ENCODE measurements at regions not wholly inside any gene's neighbourhood (a gene's known extent, or its start where the extent isn't known, plus 50 kb on each side); places are given as distances from the start of the nearest gene placed in this dataset.

DNA sequence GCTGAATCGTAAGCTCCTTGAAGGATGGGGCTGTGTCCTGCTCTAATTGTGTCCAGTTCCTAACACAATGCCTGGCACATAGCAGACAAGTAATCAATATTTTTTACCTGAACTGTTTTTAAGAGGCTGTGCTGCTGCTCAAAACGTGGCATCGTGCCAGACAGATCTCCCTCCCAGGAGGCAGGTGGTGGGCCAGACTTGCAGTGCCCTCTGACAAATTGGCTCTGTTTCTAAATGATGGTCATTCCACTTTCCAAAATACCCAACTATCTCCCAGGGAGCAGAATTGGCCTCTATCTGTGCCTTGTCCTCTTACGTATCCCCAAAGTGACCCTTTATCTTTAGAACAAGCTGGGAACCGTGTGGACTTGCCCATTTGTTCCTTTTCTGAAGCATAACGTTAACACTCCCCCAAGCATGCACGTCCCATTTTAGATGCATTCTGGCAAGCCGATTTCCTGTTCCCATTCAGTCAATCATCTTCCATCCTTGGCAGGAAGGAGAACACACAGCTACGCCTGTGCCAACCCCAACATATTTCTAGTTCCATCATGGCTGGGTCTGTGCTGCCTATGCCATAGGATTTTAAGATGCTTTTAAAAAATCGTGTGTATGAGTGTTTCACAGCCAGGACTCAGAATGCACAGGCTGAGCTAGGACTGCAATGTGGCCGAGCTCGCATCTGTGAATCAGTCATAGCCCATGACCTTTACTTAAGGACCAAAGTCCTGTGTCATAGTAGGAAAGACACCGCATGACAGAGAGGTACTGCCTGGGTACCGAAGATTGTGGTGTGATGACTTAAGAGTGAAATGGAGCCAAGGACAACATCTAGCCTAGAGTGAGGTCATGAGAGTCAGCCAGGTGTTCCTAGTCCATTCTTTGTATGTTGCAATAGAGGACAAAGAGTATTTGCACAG lies 408.6 kb downstream of the PRDM2 start:
- Histone ChIP-seq H3K27me3 (ENCODE audit: low read length) (no peaks in the 10 kb centered on the region), H3K9ac (ENCODE audit: low read length) (no peak overlapping the region), H3K4me2 (ENCODE audit: low read depth, low read length, poor library complexity, severe bottlenecking) (no peak overlapping the region), H3K9me3 (ENCODE audit: insufficient read depth, low read length) (no peaks in the 10 kb centered on the region), H3F3A (ENCODE audit: insufficient read depth) (no peaks in the 10 kb centered on the region), H3K36me3 (ENCODE audit: low read length) (no peaks in the 10 kb centered on the region), H3K4me3 (ENCODE audit: insufficient read depth, low read length, poor library complexity, severe bottlenecking) (no peak overlapping the region), H3K79me2 (ENCODE audit: insufficient read depth, low read length) (no peaks in the 10 kb centered on the region), H3K27ac (ENCODE audit: low read depth, low read length) (no peak overlapping the region), H4K20me1 (ENCODE audit: low read depth, low read length) (no peaks in the 10 kb centered on the region), H2AFZ (ENCODE audit: low read depth, low read length, severe bottlenecking) (no peak overlapping the region), H3K9me2 (replicated peaks; ENCODE audit: insufficient read depth, low read length) (no peaks in the 10 kb centered on the region)
- TF ChIP-seq, protein P1, sequence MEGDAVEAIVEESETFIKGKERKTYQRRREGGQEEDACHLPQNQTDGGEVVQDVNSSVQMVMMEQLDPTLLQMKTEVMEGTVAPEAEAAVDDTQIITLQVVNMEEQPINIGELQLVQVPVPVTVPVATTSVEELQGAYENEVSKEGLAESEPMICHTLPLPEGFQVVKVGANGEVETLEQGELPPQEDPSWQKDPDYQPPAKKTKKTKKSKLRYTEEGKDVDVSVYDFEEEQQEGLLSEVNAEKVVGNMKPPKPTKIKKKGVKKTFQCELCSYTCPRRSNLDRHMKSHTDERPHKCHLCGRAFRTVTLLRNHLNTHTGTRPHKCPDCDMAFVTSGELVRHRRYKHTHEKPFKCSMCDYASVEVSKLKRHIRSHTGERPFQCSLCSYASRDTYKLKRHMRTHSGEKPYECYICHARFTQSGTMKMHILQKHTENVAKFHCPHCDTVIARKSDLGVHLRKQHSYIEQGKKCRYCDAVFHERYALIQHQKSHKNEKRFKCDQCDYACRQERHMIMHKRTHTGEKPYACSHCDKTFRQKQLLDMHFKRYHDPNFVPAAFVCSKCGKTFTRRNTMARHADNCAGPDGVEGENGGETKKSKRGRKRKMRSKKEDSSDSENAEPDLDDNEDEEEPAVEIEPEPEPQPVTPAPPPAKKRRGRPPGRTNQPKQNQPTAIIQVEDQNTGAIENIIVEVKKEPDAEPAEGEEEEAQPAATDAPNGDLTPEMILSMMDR (IDR thresholded peaks at IDR 0.05; ENCODE audit: insufficient read depth, low read length, poor library complexity, severe bottlenecking) = no peak
- no peak for TF ChIP-seq EZH2phosphoT487 (conservative IDR thresholded peaks at IDR 0.05; ENCODE audit: low read length)

DNA sequence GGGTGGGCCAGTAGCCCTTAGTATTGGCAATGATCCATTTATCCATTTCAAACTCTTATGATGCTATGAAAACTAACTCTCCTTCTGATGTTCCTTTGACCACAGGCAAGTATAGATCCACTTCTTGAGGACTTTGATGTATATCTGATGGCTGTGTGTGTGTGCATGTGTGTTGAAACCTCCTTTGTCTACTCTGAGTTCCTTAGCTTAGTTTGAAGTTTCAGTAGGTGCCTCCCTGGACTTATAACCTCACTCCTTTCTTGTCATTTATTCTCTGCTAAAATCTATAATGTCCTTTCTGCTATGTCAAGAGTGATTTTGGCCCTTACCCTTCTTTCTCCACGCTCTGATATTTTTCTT lies 409.3 kb downstream of the PRDM2 start:
- H3K4me3 ChIP-seq (ENCODE audit: insufficient read depth, low read length, poor library complexity, severe bottlenecking) = no peak overlapping the region
- no peaks in the 10 kb centered on the region for H3K79me2 ChIP-seq (ENCODE audit: insufficient read depth, low read length)
- no peak overlapping the region for H3K27ac ChIP-seq (ENCODE audit: low read depth, low read length)
- H2AFZ ChIP-seq (ENCODE audit: low read depth, low read length, severe bottlenecking) = no peak overlapping the region
- no peak for TF ChIP-seq EZH2phosphoT487 (conservative IDR thresholded peaks at IDR 0.05; ENCODE audit: low read length)
- TF ChIP-seq, protein P1 (IDR thresholded peaks at IDR 0.05; ENCODE audit: insufficient read depth, low read length, poor library complexity, severe bottlenecking) = no peak
- no peaks in the 10 kb centered on the region for H3K27me3 ChIP-seq (ENCODE audit: low read length)
- no peaks in the 10 kb centered on the region for H3K9me2 ChIP-seq (replicated peaks; ENCODE audit: insufficient read depth, low read length)
- H3K9me3 ChIP-seq (ENCODE audit: insufficient read depth, low read length) = no peaks in the 10 kb centered on the region
- H3K36me3 ChIP-seq (ENCODE audit: low read length) = no peaks in the 10 kb centered on the region
- no peaks in the 10 kb centered on the region for H4K20me1 ChIP-seq (ENCODE audit: low read depth, low read length)
- H3K9ac ChIP-seq (ENCODE audit: low read length) = no peak overlapping the region
- H3F3A ChIP-seq (ENCODE audit: insufficient read depth) = no peaks in the 10 kb centered on the region
- H3K4me2 ChIP-seq (ENCODE audit: low read depth, low read length, poor library complexity, severe bottlenecking) = no peak overlapping the region

DNA sequence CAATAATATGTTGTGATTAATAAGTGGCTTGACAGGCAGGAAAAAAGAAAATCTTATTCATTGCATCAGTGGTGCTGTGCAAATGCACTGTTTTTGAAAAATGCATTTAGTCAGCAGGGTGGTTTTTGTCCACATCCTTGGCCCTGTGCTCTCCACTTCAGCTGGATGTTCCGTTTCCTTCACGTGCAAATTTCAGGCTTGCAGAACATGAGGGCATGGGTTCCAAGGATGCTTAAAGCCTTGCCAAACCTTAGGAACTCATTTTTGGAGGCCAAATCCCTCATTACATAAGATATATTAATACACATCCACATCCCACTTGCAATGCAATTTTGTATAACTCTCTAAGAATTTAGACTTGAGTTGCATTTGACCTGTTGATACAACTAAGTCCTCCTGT lies 410.1 kb downstream of the PRDM2 start:
- no peak overlapping the region for H3K4me2 ChIP-seq (ENCODE audit: low read depth, low read length, poor library complexity, severe bottlenecking)
- no peaks in the 10 kb centered on the region for H3F3A ChIP-seq (ENCODE audit: insufficient read depth)
- H3K27me3 ChIP-seq (ENCODE audit: low read length) = no peaks in the 10 kb centered on the region
- no peaks in the 10 kb centered on the region for H3K9me3 ChIP-seq (ENCODE audit: insufficient read depth, low read length)
- TF ChIP-seq, protein P1 (IDR thresholded peaks at IDR 0.05; ENCODE audit: insufficient read depth, low read length, poor library complexity, severe bottlenecking) = no peak
- no peak for TF ChIP-seq EZH2phosphoT487 (conservative IDR thresholded peaks at IDR 0.05; ENCODE audit: low read length)
- no peak overlapping the region for H3K9ac ChIP-seq (ENCODE audit: low read length)
- H3K9me2 ChIP-seq (replicated peaks; ENCODE audit: insufficient read depth, low read length) = no peaks in the 10 kb centered on the region
- no peak overlapping the region for H2AFZ ChIP-seq (ENCODE audit: low read depth, low read length, severe bottlenecking)
- H4K20me1 ChIP-seq (ENCODE audit: low read depth, low read length) = no peaks in the 10 kb centered on the region
- no peaks in the 10 kb centered on the region for H3K36me3 ChIP-seq (ENCODE audit: low read length)
- H3K27ac ChIP-seq (ENCODE audit: low read depth, low read length) = no peak overlapping the region
- no peaks in the 10 kb centered on the region for H3K79me2 ChIP-seq (ENCODE audit: insufficient read depth, low read length)
- H3K4me3 ChIP-seq (ENCODE audit: insufficient read depth, low read length, poor library complexity, severe bottlenecking) = no peak overlapping the region

All from SU-DHL-6 (cell line).